Kidney epithelial cell (primary cell): ENCODE measurements at regions not wholly inside any gene's neighbourhood (a gene's known extent, or its start where the extent isn't known, plus 50 kb on each side); places are given as distances from the start of the nearest gene placed in this dataset.

Experiments
- DNase-seq: peaks from one replicate; pipeline ENCODE4 v3.0.0-alpha.2; 2010; ENCODE audit warnings: low read depth
- H3K27me3 ChIP-seq: 2 replicates; pipeline ENCODE4 v1.6.0; 2011; ENCODE audit warnings: low read length; ENCODE audit not compliant: control insufficient read depth, insufficient read depth
- H3K36me3 ChIP-seq: 2 replicates; pipeline ENCODE4 v1.5.1; 2011; ENCODE audit warnings: low read length; ENCODE audit not compliant: control insufficient read depth, insufficient read depth
- H3K4me3 ChIP-seq: 2 replicates; pipeline ENCODE4 v1.5.1; 2011; ENCODE audit warnings: low read depth, mild to moderate bottlenecking, control low read depth, low read length
- TF ChIP-seq, protein P1 (sequence below): IDR thresholded peaks from 2 replicates; pipeline ENCODE4 v1.5.1; 2011; ENCODE audit warnings: mild to moderate bottlenecking, moderate library complexity, low read length, control low read depth, inconsistent platforms; ENCODE audit not compliant: insufficient read depth, poor library complexity, severe bottlenecking

DNA sequence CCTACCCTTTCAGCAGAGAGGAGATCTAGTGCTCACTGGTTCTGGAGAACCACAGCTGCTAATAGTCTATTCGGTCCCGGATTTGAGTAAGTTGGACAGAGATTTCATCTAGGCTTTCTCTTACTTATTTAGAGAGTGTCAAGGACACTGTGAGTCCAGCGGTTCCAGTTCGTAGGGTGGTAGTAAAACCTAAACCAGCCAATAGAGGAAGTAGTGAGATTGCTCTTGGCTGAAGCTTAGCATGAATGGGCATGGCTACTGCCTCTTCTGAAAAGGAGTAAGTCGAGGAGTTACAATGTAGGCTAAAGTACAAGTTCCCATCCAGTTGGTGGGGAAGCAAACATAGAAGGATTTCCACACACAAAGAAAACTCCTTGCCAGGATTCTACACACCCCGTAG lies 109.6 kb upstream of the MOCS2 start:
- TF ChIP-seq, protein P1, sequence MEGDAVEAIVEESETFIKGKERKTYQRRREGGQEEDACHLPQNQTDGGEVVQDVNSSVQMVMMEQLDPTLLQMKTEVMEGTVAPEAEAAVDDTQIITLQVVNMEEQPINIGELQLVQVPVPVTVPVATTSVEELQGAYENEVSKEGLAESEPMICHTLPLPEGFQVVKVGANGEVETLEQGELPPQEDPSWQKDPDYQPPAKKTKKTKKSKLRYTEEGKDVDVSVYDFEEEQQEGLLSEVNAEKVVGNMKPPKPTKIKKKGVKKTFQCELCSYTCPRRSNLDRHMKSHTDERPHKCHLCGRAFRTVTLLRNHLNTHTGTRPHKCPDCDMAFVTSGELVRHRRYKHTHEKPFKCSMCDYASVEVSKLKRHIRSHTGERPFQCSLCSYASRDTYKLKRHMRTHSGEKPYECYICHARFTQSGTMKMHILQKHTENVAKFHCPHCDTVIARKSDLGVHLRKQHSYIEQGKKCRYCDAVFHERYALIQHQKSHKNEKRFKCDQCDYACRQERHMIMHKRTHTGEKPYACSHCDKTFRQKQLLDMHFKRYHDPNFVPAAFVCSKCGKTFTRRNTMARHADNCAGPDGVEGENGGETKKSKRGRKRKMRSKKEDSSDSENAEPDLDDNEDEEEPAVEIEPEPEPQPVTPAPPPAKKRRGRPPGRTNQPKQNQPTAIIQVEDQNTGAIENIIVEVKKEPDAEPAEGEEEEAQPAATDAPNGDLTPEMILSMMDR = no peak
- no peak overlapping the region for H3K4me3 ChIP-seq
- DNase-seq = no peak
- no peaks in the 10 kb centered on the region for H3K27me3 ChIP-seq
- no peaks in the 10 kb centered on the region for H3K36me3 ChIP-seq

DNA sequence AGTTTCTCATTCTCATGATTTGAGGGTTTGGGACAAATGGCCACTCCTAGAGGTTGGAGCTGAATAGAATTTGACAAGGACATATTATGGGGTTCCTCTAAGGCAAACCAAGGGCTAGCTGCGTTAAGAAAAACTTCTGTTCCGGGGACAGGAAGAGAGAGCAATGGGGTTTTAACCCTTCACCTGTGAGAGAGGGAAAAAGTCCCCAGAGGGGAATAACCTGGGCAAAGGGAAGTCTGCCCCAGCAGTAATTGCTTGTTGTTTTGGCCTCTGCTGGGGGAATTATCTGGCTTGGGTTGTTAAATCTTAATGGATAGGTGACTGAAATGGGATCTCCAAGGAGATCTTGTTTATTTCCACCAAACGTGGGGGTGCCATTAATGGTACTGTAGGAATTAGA lies 110.1 kb upstream of the MOCS2 start:
- no peak for DNase-seq
- TF ChIP-seq, protein P1 = no peak
- Histone ChIP-seq H3K27me3 (no peaks in the 10 kb centered on the region), H3K4me3 (no peak overlapping the region), H3K36me3 (no peaks in the 10 kb centered on the region)

DNA sequence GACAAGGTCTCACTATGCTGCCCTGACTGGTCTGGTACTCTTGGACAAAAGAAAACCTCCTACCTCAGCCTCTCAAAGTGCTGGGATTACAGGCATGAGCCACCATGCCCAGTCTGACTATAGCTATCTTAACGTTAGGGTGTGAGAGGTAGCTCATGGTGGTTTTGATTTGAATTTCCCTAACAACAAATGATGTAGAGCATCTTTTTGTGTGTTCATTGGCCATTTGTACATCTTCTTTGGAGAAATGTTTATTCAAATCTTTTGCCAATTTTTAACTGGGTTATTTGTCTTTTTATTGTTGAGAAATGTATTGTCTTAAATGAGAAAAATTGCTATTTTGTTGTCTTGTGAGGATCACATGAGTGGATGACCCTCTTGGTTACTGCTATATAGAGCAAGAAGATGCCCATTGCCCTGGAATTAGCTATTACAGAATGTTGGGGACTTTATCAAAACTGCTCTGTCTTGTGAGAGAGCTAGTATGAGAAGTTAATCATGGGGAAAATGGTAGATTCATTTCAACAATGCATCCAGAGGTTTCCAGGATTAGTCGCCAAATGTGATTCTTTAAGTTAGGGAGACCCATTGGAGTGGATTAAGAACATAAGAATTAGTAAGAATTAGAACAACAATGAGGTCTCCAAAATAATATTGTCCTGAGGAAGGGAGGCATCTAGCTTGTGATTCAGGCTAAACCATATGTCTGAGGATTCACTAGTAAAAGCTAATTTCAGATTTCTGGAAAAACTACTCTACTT lies 124.3 kb upstream of the MOCS2 start:
- H3K36me3 ChIP-seq = no peaks in the 10 kb centered on the region
- H3K27me3 ChIP-seq = no peaks in the 10 kb centered on the region
- DNase-seq = no peak
- no peak overlapping the region for H3K4me3 ChIP-seq
- TF ChIP-seq, protein P1 = no peak

DNA sequence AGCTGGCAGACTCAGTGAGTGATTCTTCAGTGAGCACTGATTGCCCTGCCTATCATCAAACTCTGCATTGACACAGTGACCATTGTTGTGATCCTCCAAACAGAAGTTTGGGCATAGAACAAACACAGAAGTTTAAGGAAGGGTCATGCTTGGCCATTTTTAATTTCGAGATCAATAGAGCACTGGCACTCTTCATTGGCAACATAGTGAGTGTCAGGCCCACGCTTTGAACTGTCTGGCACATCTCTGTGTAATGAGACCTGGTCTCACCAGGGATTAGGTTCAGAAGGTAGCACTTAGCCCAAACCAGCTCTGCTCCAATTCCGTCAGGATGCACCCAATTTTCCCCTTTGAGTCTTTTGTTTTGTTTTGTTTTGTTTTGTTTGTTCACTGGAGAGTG lies 127.1 kb upstream of the MOCS2 start:
- Histone ChIP-seq H3K27me3 (no peaks in the 10 kb centered on the region), H3K4me3 (no peak overlapping the region), H3K36me3 (no peaks in the 10 kb centered on the region)
- no peak for DNase-seq
- TF ChIP-seq, protein P1 = no peak

DNA sequence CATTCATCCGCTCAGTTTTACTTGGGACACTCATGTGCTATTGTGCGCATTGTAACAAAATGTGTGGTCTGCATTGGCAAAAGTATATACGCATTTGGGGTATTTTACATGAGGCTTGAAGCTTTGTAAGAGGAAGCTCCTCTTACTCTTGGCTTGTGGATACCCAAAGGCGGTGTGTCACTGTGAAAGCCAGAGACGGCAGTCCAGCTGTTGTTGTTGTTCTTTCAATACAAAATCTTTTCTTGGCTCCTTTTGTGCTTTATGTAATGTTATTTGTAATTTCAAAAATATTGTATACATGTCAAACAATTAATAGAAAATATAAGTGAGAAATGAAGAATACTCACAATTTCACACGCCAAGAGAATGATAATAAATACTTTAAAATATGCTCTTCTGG lies 128.3 kb upstream of the MOCS2 start:
- Histone ChIP-seq H3K27me3 (no peaks in the 10 kb centered on the region), H3K36me3 (no peaks in the 10 kb centered on the region), H3K4me3 (no peak overlapping the region)
- DNase-seq = no peak
- TF ChIP-seq, protein P1 = no peak

DNA sequence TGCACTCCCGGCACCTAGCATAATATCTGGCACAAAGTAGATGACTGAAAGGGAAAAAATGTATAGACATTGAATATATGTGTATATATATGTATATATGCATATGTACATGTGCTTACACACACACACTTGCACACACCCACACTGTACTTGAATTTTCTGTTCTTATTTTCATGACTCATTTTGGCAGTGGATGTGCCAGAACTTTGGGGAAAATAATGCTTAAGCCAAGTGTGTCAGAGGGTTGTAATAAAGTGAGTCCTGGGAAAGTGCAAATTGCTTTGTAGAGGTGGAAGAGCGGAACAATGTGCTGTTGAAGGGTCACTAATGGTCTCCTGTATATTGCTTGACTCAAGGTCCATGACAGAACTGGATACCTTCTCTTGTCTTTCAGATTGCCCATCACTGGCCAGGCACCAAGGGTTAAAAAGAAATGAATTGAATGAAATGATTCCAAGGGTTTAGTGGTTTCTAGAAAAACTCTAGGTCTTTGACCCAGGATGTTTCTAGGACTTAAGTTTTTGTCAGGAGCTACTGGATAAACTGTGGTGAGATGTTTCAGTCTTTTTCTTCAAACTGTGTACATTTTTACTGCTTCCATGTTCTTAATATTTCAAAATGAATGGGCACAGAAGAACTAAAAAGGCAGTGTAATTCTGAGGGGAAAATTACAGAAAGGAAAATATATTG lies 129.9 kb upstream of the MOCS2 start:
- Histone ChIP-seq H3K36me3 (no peaks in the 10 kb centered on the region), H3K4me3 (no peak overlapping the region), H3K27me3 (no peaks in the 10 kb centered on the region)
- DNase-seq = no peak
- TF ChIP-seq, protein P1 = no peak
